ENCODE measurements at regions not wholly inside any gene's neighbourhood (a gene's known extent, or its start where the extent isn't known, plus 50 kb on each side); places are given as distances from the start of the nearest gene placed in this dataset.

DNA sequence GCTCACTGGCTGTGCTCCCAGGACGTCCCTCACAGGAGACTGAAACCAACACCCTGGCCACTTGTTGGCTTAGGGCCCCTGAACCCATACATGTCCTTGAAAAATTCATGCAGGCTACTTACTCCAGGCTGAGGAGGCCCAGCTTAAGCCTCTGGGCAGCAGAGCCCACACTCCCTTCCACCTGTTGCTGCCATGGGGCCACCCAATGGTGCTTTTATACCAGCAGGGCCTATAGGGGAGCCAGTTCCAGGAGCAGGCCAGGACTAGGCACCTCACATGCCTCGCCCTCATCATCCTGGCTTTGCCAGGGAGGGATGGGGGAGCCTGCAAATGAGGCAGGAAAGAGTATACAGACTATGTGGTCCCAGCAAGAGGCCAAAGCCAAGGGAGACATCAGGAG lies 181.7 kb upstream of the NECTIN1 start:
- TF ChIP-seq, protein P1, sequence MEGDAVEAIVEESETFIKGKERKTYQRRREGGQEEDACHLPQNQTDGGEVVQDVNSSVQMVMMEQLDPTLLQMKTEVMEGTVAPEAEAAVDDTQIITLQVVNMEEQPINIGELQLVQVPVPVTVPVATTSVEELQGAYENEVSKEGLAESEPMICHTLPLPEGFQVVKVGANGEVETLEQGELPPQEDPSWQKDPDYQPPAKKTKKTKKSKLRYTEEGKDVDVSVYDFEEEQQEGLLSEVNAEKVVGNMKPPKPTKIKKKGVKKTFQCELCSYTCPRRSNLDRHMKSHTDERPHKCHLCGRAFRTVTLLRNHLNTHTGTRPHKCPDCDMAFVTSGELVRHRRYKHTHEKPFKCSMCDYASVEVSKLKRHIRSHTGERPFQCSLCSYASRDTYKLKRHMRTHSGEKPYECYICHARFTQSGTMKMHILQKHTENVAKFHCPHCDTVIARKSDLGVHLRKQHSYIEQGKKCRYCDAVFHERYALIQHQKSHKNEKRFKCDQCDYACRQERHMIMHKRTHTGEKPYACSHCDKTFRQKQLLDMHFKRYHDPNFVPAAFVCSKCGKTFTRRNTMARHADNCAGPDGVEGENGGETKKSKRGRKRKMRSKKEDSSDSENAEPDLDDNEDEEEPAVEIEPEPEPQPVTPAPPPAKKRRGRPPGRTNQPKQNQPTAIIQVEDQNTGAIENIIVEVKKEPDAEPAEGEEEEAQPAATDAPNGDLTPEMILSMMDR (IDR thresholded peaks at IDR 0.05): no peak
- TF ChIP-seq POLR2A (IDR thresholded peaks at IDR 0.05): no peak
